ENCODE measurements at regions not wholly inside any gene's neighbourhood (a gene's known extent, or its start where the extent isn't known, plus 50 kb on each side); places are given as distances from the start of the nearest gene placed in this dataset.

DNA sequence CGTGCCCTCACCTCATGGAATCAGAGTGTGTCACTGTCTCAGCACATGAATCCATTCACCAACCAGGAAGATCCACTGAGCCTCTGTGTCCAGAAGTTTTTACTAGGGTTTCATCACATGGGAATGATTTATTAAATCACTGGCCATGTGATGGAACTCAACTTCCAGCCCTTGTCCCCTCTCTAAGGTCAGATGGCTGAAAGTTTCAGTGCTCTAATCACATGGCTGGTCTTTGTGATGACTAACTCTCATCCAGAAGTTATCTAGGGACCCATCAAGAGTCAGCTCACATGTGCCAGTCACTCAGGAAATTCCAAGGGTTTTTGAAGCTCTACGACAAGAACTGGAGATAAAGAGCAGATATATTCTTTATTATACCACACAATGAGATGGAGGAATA is 140.5 kb upstream of the GYPC start:
- no peak for DNase-seq

DNA sequence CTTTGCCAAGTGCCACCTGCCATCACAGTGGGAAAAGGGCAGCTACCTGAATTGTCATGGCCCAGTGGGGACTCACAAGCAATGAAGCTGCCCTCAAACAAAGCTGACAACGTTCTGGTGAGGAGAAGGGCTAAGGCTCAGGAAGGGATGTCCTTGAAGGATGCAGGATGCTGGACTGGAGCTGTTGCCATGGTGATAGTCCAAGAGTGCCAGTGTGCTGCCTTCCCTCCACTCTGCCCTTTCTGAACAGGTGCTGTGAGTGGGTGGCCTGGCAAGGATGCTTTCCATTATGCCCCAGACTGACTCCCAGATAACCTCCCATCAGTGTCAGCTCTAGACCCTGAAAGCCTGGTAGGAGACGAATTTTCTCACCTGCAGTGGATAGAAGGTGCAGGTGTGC is 137.8 kb upstream of the GYPC start:
- DNase-seq: no peak

DNA sequence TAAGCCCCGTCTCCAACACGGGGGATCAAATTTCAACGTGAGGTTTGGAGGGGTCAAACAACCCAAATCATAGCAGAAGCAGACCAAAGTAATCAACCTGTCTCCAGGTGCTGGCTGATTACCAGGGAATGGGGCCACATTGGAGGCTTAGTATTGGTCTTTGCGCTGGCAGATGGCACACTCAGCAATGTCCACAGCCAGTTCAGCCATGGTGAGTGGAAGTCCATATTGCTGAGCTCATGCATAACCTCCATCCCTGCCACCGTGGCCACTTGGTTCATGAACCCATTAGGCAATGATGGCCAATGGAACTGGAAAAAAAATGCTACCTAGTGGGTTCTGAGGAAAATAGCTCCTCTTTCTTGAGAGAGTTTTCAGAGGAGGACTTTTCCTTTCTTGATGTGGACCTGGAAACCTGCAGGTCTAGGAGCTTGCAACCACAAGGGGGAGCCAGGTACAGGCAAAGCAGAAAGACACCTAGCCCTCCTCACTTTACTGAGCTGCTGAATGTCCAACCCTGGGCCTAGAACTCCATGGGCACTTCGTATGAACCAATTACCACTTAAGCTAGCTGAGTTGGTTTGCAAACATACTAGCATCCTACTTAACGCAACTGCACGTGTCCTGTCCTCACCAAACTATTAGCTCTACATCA is 128.0 kb upstream of the GYPC start:
- peak; percentile 53 for DNase-seq

DNA sequence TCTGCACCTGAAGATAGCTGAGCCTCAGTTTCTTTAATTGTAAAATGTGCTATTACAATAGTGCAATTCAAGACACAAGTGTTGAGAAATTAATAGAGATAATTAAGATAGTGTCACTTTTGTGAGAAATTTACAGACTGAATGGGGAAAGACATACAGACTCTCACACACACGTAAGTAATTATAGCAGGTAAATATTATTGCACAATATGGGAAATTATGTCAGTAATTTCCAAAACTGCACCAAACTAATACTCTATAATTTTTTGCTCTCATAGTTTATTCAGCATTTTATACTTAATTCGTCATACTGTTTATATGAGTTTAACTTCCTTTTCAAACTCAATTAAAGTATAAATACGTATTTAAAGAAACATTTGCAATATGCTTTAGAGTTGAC is 124.9 kb upstream of the GYPC start:
- no peak for DNase-seq

- DNase-seq: no peak
Observed at GRCh38 chr2:126534478-126534877, 121.5 kb upstream of the GYPC start.

GRCh38 chr2:126535408-126535807 is 120.5 kb upstream of the GYPC start:
- no peak for DNase-seq

GRCh38 chr2:126536605-126537200 is 119.3 kb upstream of the GYPC start:
- DNase-seq: no peak

DNA sequence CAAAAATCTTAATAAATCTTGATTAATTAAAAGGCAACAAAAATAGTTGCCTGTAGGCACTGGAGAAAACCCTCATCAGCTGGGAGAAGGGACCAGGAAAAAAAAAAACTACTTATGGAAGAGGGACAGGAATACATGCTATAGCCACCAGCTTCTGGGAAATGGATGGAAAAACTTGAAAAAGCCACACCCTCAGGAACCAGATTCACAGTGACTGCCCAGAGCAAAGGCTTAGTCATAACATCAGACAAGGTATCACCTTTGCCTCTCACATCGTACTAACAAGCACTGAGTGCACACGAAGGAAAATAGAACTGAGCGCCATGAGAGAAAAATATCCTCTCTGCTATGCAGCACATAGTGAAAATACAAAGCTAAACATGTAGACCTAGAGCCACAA is 116.9 kb upstream of the GYPC start:
- DNase-seq: no peak

- no peak for DNase-seq
Observed at GRCh38 chr2:126542247-126542646, 113.7 kb upstream of the GYPC start.

DNA sequence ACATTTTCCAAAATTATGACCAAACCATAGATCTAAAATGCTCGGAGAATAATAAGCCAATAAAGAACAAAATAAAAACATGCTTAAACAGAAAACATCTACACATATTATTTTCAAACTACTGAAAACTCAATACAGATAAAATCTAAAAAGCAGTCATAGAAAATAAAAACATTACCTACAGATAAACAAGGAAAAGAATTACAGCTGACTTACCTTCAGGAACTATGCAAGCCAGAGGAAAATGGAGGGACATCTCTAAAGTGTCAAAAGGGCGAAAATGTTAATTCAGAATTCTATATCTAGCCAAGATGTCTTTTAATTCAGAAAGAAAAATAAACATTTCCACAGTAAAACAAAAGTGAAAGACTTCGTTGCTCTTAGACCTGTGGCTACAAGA is 112.9 kb upstream of the GYPC start:
- no peak for DNase-seq

DNA sequence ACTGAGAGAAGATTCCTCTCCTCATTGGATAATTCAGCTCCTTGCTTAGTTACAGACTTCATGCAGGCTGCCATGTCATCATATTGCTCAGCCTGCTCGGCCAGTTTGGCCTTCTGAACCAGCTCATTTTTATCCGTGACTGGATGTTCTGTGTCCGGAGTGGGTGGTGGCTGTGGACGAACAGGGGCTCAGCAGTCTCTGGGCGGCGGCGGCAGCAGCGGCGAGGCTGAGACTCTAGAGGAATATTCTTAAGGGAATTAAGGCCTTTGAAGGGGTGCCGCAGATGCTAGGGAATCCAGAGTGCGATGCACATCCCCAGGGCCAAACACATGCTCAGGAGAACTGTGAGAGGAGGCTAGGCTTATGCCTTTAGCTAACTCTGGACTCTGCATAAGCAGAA is 97.9 kb upstream of the GYPC start:
- DNase-seq: no peak

GRCh38 chr2:126568734-126569133 is 87.2 kb upstream of the GYPC start:
- DNase-seq: no peak

DNA sequence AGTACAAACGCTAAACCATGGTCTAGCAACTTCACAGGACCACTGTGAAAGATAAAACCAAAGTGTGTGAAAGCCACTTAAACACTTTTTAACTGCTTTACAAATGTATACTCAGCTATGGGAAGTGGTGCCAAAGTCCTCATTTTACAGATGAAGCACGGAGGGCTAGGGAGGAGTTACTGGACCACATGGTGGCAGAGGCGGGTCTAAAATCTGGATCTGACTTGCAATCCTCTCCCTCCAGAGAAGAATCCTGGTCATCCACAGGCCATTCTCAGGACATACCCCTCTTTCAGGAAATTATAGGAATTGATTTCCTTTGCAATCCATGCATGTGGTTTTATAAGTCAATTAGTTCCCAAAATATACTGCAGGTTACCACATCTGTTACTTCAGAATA is 84.6 kb upstream of the GYPC start:
- no peak for DNase-seq

- no peak for DNase-seq
Observed at GRCh38 chr2:126575631-126576030, 80.3 kb upstream of the GYPC start.

DNA sequence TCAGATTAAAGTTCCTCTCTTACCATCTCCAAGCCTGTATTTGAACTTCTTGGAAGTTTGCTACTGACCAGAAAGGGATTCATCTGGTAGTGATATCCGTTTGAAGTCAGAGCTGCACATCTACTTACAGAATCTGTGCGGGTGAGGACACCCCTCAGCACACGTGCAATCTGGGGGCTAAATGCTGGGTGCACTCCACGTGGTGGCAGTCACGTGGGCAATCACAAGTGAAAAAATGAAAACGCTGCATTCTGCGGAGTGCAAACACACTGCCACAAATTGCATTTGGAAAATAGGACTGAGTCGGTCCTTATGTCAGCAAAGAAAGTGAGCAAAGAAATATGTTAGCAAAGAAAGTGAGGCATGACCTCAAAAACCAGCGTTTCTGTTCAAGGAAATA is 76.1 kb upstream of the GYPC start:
- DNase-seq: no peak

DNA sequence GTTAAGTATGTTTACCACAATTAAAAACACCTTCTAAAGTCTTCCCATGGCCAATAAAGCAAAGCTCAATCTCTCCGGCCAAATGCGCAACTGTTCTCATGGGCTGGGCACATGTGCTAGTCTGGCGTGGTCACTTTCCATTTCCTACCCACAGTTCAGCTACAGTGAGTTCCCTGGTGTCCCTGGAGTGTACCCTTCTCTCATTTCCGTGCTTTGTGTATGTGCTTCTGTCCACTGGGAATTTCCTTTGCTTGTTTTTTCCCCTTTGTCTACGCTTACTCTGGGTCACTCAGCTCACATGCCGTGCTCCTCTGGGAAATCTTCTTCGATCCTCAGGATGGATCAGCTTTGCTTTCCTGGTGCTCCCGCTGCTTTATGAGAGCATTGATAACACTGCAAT is 69.6 kb upstream of the GYPC start:
- no peak for DNase-seq

DNA sequence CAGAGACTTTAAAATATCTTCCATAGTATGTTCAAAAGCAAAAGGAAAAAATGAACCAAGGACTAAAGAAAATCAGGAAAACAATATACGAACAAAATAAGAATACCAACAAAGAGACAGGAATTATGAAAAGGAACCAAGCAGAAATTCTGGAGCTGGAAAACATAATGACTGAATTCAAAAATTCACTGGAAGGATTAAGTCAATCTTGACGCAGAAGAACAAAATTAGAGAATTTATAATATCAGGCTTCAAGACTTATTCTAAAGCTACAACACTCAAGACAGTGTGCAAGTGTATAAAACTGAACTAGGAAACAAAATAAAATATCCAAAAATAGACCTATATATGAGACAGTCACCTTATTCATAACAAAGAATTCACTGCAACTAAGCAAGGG is 56.9 kb upstream of the GYPC start:
- DNase-seq: no peak

DNA sequence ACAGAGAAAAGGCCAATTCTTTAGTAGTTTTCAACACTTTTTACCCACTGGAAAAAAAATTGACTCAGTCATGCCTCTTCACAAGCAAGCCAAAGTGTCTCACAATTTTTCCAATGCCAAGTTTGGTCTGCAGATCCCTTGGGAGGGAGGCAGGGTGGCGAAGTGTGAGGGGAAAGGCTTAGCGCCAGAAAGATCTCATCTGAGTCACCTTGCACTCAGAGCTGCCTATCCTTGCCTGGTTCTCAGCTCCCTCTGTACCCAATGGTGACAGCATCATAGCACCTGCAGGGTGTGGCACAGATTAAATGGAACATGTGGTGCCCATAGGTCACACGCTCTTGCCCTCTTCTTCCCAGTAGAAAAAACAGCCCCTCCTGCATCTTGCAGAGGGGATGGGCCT is 55.2 kb upstream of the GYPC start:
- DNase-seq: no peak

DNA sequence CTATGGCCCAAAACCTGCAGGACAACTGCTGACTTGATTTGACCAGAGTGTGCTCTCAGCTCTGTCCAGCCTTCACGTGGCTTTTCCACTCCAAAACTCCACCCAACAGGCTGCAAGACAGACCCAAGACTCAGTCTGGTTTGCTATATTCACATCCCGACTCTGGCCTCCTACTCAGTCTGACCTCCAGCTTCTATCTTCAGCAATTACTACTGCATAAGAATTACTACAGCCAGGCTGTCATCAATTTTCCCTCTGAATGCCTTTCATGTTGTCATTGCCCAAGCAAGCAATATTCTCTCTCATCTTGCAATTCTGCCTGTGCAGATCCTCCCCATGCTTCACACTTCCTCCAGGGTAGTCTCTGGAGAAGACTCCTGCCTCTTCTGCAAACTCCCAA is 53.6 kb upstream of the GYPC start:
- no peak for DNase-seq

Data from activated CD4-positive, CD25-positive, alpha-beta regulatory T cell treated with anti-CD3 and anti-CD28 coated beads, Interleukin-2, amount 50 U/mL, for 72 hours (primary cell).